Fibroblast of skin of right biceps (primary cell): ENCODE measurements at regions not wholly inside any gene's neighbourhood (a gene's known extent, or its start where the extent isn't known, plus 50 kb on each side); places are given as distances from the start of the nearest gene placed in this dataset.
"Not testable (repeated sequence)": the region's sequence is repeated elsewhere in the genome, so short reads cannot be mapped to it uniquely, and the experiment has no call there.

ENCODE experiments used
- DNase-seq: peaks from one replicate; pipeline ENCODE4 v3.0.0-alpha.2; 2013

DNA sequence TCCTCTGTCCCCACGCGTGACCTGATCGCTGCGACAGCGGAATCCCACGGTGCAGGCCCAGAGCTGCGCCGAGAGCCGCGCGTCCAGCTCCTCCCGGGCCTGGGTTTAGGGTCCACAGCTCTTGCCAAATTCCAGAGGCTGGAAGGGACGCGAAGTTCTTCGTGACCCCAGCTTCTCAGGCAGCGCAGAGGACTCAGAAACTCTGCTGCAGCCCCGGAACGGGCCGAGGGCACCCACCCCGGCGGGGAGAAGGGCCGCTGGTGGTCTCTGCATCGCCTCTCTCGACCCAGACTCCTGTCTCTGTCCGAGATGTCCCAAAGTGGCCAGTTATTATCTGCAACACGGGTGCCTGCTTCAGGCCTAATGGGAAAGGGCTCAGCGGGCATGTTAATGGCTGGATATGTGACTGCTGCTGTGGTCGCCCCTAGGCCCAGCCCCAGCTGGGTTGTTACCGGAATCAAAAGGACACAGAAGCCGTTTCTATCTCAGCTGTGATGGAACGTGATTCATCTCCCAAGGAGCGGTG lies 236.4 kb downstream of the VRK1 start:
- DNase-seq, result no peak

DNA sequence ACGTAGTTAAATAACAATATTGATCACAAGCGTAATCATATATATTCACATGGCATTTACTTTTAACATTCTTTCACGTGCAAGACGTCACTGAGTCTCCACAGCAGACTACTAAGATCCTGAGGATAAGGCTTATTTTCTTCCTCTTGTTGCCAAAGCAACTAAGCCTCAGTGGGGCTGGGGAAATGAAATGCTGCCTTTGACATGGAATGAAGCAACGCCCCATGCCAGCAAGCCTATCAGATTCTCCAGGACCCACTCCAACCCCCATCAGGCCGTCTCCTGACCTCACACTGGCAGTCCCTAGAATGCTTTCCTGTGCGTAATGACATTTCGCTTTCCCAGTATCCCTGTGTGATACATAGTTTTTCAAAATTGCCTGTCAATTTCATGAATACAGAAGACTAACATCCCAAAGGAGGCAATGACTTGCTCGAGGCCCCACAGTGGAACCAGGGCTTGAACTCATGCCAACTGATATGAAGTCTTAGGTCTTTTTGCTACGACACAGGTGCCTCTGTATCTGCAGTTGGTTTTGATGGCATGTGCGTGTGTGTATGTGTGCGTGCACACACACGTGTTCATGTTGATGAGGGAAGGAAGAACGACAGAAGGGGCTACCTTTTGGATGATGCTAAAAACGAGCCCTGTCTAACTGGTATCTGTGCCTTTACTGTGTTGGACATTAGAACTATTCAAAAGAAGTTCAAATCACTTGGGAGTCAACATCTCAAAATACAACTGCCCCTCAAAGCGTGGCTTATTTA lies 239.1 kb downstream of the VRK1 start:
- no peak for DNase-seq

DNA sequence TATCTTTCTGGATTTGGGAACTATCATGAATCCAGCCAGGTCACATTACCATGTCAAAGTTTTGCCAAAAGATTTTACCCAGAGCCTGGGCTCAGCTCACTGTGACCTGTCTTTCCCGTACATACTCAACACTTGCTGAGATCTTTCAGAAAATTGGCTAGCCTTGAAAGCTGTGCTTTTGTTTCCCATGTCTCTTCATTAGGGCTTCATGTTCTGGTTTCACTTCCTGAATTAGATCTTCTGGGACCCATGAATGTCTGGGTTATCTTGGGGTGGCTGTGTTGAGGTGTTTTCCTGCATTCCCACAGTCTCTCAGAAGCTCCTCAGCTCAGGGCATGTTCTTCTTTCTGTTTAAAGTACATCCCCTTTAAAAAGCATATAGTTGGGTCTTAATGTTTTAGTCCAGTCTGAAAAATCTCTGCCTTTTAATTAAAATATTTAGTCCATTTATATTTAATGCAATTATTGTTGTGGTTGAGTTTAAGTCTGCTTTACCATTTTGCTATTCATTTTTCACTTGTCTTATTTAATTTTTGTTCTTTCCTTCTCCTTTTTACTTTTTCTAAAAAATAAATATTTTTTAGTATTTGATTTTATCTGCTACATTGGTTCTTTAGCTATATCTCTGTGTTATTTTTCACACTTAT lies 242.7 kb downstream of the VRK1 start:
- no peak for DNase-seq

DNA sequence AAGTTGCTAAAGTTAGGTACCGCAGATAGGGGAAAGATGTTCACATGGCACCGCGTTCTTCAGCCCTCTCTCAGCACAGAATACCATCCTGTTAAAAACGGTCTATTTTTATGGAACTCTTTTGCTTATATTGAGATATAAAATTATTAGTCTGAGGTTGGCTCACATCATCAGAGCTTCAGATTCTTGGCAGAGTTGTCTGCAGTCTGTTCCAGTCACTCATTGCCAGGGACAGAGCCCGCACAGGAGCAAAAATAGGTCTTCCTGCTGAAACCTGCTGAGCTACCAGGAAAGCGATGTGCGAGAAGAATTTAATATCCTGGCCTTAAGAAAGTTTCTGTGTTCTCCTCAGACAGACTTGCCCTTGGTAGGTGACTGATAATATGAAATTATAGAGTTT lies 249.8 kb downstream of the VRK1 start:
- no peak for DNase-seq

DNA sequence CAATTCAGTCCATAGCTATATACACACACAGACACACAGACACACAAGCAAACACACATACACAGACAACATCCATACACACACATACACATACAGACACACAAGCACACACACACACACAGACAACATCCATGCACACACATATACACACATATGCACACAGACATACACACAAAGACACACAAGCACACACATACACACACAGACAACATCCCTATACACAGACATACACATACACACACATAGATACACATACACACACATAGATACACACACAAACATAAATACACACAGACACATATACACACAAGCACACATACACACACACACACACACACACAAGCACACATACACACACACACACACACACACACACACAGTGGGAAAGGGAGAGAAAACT lies 254.8 kb downstream of the VRK1 start:
- no peak for DNase-seq

DNA sequence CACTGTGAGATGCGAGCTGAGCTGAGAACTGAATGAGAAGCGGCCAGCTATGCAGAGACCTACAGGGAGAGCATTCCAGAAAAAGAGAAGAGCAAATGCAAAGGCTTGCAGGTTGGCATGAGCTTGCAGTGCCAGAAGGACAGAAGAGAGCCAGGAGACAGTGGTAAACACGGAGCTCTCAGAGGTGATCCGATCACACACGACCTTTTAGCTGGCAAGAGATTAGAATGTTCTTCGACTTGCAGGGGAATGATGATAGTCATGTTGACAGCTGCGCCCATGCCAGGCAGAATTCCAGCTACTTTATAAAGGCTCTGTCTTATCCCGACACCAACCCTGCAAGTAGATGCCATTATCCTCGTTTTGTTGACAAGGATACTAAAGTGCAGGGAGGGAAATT lies 256.8 kb downstream of the VRK1 start:
- no peak for DNase-seq

DNA sequence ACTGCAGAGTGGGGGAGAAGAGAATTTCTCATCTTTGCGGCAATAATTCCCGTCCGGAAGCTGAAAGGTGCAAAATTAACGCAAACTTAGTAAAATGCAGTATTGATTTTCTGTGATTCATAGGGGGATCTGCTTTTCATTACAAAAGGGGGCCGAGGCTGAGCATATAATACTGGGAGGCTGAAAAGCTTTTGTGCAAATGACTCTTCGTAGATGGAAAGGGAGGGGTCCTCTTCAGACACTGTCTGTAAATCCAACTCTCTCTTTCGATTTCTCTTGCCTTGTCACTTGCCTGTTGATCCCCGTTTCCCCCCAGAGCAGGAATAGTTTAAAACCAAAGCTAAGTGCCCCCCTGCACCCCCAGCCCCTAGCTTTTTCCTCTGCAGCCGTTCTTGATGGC lies 258.2 kb downstream of the VRK1 start:
- DNase-seq, result no peak

DNA sequence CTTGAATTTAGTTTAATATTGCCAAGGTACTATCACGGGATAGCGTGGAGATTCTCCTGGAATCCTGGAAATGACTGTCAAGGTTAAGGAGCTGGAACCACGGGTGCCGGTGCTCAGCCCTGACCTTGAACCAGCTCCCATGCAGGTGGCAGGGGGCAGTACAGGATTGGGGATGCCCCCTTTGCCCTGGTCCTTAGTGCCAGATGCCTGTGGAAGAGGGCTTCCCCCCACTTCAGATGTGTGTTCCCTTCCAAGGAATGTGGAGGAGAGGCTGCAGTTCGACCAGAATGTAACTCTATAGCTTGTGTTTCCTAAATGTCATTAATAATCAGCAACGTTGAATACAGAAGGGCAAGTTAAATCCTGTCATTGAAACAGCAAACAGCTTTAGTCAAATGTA lies 258.9 kb downstream of the VRK1 start:
- DNase-seq, result no peak

DNA sequence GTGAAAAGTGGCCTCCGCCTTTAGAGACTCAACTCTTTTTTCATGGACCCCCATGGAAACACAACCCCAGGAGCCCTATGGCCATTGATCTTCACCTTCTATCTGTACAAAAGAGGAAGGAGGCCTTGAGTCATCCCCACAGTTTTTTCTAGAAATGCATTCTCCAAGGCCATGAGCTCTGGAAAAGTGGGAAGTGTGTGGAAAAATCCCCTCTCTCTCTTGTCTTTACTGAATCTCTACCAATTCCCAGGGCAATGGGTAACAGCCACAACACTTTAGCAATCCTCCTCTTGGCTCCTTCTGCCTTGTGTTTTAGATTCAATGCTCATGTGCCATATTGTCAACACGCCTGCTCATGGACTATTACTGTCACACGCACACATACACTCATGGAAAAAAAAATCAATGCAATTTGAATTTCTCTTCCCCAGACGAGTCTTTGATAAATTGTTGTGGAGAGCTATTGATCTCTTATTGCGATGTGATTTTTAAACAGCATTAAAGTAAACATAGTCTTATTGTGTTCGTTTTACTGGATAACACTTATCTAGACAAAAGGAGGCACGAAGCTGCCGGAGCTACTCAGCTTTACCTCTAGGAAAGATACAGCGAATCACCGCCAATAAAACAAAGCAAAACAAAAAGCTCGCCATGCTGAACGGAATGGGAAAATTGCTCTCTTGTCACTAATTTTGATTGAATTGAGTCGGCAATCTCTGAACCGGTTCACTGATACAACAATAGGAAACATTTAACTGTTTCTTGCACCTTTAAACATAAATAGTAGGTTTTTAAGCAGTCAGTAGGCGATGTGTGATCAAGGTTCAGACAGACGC lies 260.3 kb downstream of the VRK1 start:
- DNase-seq, result no peak

DNA sequence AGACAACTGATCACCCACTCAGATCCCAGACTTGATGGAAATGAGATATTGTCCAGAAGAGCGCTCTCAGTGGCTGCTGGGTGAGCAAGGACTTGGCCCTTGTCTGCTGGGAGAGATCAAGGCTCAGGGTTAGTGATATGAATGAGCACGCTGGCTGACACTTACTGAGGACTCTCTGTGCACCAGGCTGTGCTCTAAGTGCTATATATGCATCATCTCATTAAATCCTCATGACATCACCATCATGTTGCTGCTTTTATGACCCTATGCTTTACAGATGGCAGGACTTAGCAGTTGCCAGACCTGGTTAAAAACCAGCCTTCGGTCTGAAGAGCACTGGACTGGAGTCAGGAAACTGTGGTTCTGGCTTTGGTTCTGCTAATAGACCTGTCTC lies 260.9 kb downstream of the VRK1 start:
- no peak for DNase-seq

DNA sequence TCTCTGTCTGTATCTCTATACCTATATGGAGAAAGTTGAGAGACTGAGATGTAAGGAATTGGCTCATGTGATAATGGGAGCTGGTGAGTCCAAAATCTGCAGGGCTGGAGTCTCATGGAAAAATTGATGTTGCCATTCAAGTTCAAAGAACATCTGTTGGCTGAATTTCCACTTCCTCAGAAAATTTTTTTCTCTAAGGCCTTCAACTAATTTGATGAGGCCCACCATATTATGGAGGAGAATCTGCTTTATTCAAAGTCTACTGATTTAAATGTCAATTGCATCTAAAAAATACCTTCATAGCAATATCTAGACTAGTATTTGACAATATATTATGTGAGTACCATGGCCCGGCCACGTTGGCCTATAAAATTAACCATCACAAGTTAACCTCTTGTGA lies 261.4 kb downstream of the VRK1 start:
- no peak for DNase-seq

DNA sequence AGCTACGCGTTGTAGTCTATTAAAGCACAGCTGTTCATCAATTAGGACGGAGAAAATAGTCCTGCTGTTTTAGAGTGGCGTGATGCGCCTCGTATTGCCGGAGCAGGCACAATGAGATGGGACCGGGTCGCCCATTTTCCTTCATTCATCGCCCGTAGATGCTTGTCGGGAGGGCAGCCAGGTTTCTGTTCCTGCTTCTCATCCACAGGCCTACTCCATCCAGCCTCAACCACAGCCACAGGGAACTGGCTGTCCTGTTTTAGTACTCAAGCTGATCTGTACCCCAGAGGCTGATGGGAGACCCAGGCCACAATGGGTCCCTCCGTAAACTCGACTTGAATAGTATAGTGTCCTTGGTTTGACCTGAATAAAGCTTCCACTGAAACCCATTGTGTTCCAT lies 264.0 kb downstream of the VRK1 start:
- no peak for DNase-seq

DNA sequence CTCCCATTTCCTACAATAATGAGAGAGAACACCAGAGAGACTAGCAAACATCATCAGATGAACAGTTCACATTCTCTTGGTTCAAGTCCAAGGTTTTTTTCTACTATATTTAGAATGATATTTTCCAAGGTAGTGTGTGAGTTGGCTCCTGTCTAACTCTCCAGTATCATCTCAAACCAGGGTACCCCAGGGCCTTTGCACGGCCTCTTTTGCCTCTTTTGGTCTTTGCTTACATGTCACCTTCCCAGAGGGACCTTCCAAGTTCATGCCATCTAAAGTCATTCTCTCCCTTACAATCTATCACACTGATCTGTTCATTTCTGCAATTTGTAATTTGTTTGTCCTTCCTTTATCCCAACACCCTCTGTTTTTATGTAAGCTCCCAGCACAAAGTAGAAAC lies 264.5 kb downstream of the VRK1 start:
- DNase-seq, result no peak

DNA sequence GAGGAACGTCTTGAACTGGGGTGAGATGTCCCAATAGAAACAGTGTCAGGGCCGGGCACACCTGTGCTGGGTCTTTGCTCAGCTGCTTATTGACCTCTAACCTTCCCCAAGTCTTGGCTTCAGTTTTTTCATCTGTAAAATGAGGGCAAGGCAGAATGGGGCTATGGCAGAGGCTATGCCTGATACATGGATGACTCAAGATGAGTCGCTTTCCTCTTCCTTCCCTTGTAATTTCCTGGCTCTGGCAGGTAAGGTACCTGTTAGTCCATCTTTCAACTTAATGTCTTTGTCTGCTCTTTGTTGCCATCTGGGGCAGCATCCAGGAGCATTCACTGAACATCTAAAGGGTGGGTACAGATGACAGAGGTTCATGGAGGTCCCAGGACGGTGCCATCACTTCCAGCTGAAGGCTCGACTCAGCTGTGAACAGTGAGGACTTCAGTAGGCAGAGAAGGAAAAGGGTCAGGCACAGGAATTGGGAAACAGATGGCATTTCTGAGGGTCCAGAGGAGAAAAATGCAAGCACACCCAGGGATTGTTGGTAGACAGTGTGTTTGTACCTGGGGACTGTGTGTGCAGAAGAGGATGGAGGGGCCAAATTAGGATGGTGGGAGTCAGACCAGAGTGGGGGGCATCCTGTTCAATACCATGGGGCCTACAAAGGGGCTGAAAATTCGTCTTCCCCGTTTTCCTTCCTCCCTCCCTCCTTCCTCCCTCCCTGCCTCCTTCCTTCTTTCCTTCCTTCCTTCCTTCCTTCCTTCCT lies 268.3 kb downstream of the VRK1 start:
- DNase-seq, result no peak

DNA sequence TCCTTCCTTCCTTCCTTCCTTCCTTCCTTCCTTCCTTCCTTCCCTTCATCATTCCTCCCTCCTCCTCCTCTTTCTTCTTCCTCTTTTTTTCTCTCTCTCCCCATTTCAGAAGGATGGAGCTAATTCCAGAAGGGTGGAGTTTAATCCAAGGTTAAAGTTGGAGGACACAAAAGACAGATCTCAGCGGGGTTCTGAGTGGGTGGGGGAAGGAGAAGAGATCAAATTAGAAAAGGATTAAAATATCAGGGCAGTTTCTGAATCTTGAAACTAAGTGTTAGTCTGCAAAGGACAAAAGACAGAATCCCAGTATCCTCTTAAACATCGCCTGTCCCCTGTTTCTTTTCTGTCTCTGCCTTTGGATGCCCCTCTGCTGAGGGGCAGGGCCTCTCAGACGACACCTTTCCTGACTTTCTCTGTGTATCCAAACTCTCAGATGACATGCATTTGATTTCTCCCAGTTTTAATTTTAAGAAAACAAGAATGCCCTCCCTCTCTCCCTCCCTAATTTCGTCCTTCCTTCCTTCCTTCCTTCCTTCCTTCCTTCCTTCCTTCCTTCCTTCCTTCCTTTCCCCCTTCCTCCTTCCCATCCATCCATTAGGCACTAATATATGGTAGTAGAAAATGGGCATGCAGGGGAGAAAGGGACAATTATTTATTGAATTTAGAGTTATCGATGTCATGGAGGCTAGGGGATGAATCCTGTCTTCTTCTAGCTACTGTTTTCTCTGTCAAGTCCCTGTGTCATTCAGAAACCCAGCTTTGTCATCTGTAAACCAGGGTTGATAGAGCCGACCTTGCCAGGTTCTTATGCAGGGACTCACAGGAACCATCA lies 269.1 kb downstream of the VRK1 start:
- DNase-seq, result no peak

DNA sequence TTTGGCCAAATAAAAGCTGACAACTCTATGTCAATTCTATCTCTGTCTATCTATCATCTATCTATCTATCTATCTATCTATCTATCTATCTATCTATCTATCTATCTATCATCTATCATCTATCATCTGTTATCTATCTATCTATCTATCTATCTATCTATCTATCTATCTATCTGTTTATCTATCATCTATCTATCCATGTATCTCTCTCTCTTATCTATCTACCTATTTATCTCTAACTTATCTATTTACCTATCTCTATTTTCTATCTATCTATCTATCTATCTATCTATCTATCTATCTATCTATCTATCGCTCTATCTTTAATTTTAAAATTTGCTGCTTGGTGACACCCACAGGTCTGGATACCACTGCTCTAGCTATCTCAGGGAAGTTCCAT lies 271.1 kb downstream of the VRK1 start:
- not testable (repeated sequence) for DNase-seq

DNA sequence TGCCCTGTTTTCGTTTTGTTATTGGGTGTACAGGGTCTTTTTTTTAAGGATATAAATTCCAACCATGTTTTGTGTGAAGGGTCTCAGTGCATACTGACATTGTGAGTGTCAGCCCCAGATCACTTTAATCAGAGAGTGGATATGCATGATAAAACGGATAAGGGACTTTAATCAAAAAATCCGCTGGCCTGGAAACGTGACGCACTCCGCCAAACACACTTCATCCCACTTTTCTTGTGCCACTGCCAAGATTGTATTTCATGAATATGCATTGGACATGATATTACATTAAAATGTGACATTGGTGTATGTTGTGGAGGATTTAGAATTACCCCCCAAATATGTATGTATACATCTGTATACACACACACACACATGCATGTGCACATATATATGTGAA lies 273.1 kb downstream of the VRK1 start:
- no peak for DNase-seq

DNA sequence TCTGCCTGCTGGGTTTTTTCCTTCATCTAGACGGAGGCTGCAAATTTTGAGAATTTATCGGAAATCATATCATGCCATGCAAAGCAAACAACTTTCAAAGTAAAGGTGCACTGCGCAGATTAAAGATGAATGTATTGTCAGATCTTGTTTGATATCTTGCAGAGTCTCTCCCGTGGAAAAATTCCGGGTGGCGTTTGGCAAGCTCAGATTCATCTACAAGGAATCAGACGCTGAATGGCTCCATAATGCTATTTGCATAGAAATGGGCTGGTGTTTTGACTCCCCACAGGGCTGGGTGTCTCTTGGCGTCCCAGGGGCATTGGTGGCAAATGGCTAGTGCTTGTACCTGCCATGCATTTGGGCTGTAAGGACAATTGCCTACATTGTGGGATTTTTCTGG lies 274.0 kb downstream of the VRK1 start:
- no peak for DNase-seq

DNA sequence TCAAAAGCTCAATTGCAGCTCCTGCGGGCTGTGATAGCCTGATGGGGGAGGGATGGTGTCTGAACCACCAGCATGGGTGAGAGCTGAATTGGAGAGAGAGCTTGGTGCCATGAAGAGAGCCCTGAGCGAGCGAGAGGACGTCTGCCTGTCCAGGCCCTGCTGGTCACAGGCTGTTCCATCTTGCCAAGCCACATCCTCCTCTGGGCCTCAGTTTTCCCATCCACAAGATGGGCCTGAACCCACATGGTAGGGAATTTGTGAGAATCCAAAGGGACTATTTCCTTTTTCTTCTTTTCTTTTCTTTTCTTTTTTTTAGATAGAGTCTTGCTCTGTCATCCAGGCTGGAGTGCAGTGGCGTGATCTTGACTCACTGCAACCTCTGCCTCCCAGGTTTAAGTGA lies 276.4 kb downstream of the VRK1 start:
- no peak for DNase-seq

DNA sequence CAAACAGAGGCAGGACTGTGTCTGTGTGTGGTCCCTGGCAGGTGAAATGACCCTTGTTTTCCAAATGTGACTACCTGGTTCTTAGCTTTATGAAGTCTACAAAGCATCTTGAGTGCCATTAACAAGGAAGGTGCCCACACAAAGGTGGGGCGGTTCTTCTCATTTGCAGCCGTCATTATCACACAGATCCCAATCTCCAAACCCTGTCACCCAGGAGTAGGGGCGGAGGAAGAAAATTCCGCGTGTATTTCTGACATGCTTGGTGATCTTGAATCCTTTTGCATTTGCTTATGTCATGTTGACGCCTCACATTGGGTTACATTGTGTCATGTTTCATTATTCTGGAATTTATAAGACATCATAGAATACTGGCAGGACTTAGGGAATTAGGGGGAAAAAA lies 277.3 kb downstream of the VRK1 start:
- no peak for DNase-seq

DNA sequence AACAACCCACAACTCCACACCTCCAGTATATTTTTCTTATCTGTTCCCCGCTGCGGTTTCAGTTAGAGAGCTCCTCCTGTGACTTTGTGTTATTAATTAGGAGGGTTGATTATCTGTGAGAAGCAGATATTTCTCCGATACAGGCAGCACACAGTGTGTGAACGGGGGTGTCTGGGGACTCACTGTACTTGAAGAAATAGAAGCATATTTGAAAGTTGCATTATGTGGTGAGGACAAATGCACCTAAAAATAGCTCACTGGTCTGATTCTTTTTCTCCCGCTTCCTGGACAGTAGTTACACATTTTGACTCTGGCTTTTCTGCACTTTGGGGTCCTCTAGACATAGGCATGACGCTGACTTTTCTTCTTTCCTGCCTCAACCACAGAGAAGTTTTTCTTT lies 277.7 kb downstream of the VRK1 start:
- peak; percentile 21 for DNase-seq

DNA sequence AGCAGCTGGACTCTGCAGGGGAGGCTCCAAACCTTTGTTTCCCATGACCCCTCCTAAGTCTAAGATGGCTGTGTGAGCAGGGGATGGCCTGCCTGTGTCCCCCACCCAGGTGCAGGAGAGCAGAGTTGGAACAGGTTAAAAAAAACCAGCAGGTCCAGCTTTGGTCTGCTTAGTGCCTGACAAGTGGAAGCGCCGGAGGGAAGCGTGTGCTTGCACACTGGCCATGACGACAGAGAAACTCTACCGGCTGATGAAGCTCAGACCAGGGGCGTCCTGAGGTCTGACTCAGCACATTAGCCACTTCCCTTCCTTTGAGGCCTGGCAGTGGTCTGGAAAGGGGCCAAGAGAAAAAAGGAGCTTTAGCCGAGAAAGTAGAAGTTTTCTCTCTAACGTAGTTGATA lies 280.1 kb downstream of the VRK1 start:
- DNase-seq, result peak; percentile 92
